GM21423 (cell line): ENCODE measurements at regions not wholly inside any gene's neighbourhood (a gene's known extent, or its start where the extent isn't known, plus 50 kb on each side); places are given as distances from the start of the nearest gene placed in this dataset.

Experiments
- ATAC-seq: cut with Tn5 transposase; IDR thresholded peaks from one replicate; pipeline ENCODE4 v1.9.1; 2021; ENCODE audit warnings: mild to moderate bottlenecking, moderate library complexity; ENCODE audit not compliant: unreplicated experiment

- no peak for ATAC-seq
These were observed 336.1 kb upstream of the ADAMTSL1 start for GRCh38 chr9:18137815-18138214.

GRCh38 chr9:18138656-18139055 lies 335.3 kb upstream of the ADAMTSL1 start:
- no peak for ATAC-seq

GRCh38 chr9:18141681-18142080 lies 332.3 kb upstream of the ADAMTSL1 start:
- no peak for ATAC-seq

- ATAC-seq = no peak
These were observed 330.7 kb upstream of the ADAMTSL1 start for GRCh38 chr9:18143073-18143745.

GRCh38 chr9:18146329-18146728 lies 327.6 kb upstream of the ADAMTSL1 start:
- ATAC-seq = no peak

- ATAC-seq = no peak
These were observed 324.4 kb upstream of the ADAMTSL1 start for GRCh38 chr9:18149471-18150011.

GRCh38 chr9:18154661-18155060 lies 319.3 kb upstream of the ADAMTSL1 start:
- ATAC-seq = no peak

- no peak for ATAC-seq
These were observed 314.7 kb upstream of the ADAMTSL1 start for GRCh38 chr9:18159254-18159653.

GRCh38 chr9:18163146-18163545 lies 310.8 kb upstream of the ADAMTSL1 start:
- no peak for ATAC-seq

GRCh38 chr9:18167733-18168132 lies 306.2 kb upstream of the ADAMTSL1 start:
- no peak for ATAC-seq

GRCh38 chr9:18173923-18174322 lies 300.0 kb upstream of the ADAMTSL1 start:
- ATAC-seq = no peak

GRCh38 chr9:18182636-18183035 lies 291.3 kb upstream of the ADAMTSL1 start:
- no peak for ATAC-seq

GRCh38 chr9:18183974-18184373 lies 290.0 kb upstream of the ADAMTSL1 start:
- no peak for ATAC-seq

GRCh38 chr9:18184401-18184800 lies 289.6 kb upstream of the ADAMTSL1 start:
- no peak for ATAC-seq

GRCh38 chr9:18185196-18185595 lies 288.8 kb upstream of the ADAMTSL1 start:
- no peak for ATAC-seq

- no peak for ATAC-seq
These were observed 285.0 kb upstream of the ADAMTSL1 start for GRCh38 chr9:18188971-18189370.

- ATAC-seq = no peak
These were observed 283.9 kb upstream of the ADAMTSL1 start for GRCh38 chr9:18189871-18190670.

GRCh38 chr9:18190671-18191374 lies 283.1 kb upstream of the ADAMTSL1 start:
- ATAC-seq = no peak

- no peak for ATAC-seq
These were observed 279.6 kb upstream of the ADAMTSL1 start for GRCh38 chr9:18194316-18194715.

GRCh38 chr9:18195223-18195622 lies 278.7 kb upstream of the ADAMTSL1 start:
- no peak for ATAC-seq

GRCh38 chr9:18202924-18203323 lies 271.0 kb upstream of the ADAMTSL1 start:
- no peak for ATAC-seq

- ATAC-seq = no peak
These were observed 266.2 kb upstream of the ADAMTSL1 start for GRCh38 chr9:18207735-18208134.
